ENCODE measurements at regions not wholly inside any gene's neighbourhood (a gene's known extent, or its start where the extent isn't known, plus 50 kb on each side); places are given as distances from the start of the nearest gene placed in this dataset.

DNA sequence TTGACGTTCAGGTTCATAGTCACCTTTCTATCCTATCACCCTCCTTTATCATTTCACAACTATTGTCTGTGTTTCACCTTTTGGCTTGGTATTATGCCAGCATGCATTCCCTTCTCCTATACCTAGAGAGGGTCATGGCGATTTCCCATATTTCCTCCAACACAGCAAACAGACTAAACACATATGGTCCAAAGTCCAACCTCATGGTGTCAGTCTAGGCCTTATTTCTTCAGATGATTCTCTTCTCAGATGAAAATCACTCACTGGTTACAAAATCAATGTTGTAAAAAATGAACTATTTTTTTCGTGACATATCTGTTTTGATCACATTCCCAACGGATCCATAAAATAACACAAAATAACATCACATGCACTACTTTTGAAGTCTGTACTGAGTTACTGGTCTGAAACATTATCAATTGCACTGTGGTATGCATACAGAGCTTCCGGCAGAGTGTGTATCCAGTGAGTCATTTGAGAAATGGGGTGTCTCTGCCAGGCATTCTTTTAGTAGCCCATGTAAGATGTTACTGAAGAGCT lies 204.8 kb upstream of the GALNT5 start:
- TF ChIP-seq, protein P1, sequence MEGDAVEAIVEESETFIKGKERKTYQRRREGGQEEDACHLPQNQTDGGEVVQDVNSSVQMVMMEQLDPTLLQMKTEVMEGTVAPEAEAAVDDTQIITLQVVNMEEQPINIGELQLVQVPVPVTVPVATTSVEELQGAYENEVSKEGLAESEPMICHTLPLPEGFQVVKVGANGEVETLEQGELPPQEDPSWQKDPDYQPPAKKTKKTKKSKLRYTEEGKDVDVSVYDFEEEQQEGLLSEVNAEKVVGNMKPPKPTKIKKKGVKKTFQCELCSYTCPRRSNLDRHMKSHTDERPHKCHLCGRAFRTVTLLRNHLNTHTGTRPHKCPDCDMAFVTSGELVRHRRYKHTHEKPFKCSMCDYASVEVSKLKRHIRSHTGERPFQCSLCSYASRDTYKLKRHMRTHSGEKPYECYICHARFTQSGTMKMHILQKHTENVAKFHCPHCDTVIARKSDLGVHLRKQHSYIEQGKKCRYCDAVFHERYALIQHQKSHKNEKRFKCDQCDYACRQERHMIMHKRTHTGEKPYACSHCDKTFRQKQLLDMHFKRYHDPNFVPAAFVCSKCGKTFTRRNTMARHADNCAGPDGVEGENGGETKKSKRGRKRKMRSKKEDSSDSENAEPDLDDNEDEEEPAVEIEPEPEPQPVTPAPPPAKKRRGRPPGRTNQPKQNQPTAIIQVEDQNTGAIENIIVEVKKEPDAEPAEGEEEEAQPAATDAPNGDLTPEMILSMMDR (conservative IDR thresholded peaks at IDR 0.05; ENCODE audit: low read depth, low read length) = no peak
- TF ChIP-seq POLR2A (IDR thresholded peaks at IDR 0.05; ENCODE audit: low read depth, low read length) (no peak), RCOR1 (IDR thresholded peaks at IDR 0.05; ENCODE audit: insufficient replicate concordance, low read length) (peak; percentile 70), NFE2L2 (IDR thresholded peaks at IDR 0.05; ENCODE audit: low read depth, low read length) (no peak), MXI1 (IDR thresholded peaks at IDR 0.05; ENCODE audit: borderline replicate concordance, low read depth, low read length) (no peak), CEBPB (IDR thresholded peaks at IDR 0.05; ENCODE audit: low read depth, low read length) (peak; percentile 18; the same call in 1 of the 2 replicates), RAD21 (IDR thresholded peaks at IDR 0.05; ENCODE audit: low read length) (no peak), SMC3 (IDR thresholded peaks at IDR 0.05; ENCODE audit: low read depth, low read length) (no peak), MAFK (IDR thresholded peaks at IDR 0.05; ENCODE audit: low read depth, low read length) (no peak)
- TF ChIP-seq, protein P2, sequence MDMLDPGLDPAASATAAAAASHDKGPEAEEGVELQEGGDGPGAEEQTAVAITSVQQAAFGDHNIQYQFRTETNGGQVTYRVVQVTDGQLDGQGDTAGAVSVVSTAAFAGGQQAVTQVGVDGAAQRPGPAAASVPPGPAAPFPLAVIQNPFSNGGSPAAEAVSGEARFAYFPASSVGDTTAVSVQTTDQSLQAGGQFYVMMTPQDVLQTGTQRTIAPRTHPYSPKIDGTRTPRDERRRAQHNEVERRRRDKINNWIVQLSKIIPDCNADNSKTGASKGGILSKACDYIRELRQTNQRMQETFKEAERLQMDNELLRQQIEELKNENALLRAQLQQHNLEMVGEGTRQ (IDR thresholded peaks at IDR 0.05; ENCODE audit: low read depth, low read length) = no peak

Measured in IMR-90 (cell line).